Left cardiac atrium (tissue), 4 donors: ENCODE measurements at regions not wholly inside any gene's neighbourhood (a gene's known extent, or its start where the extent isn't known, plus 50 kb on each side); places are given as distances from the start of the nearest gene placed in this dataset.
A peak's percentile ranks its signal among the peaks of the same experiment; 100 is the strongest.

Experiments
- ATAC-seq, 2 donors: fragments of 200-7000 bp; cut with Tn5 transposase; one replicate each; pipeline ENCODE4 v1.9.1; 2020; ENCODE audit warnings: mild to moderate bottlenecking in 2 of 2, moderate library complexity in 2 of 2
- DNase-seq: peaks from one replicate; pipeline ENCODE4 v3.0.0-alpha.2; 2020
- intact Hi-C, 2 donors: fragments of 100-400 bp; cut with DNase I; formaldehyde crosslinking; loops; one replicate each; pipeline versions ENCODE4 v1.14.1 to v1.15.1; 2022 to 2023
- donor health status: DM: no; HTN: yes; CAD: no.
- donor health status: DM: no; HTN: yes; CAD: no; lungs with severe emphysema.
- donor health status: DM: yes; HTN: yes; CAD: no.
- donor health status: Dilated cardiomyopathy.

DNA sequence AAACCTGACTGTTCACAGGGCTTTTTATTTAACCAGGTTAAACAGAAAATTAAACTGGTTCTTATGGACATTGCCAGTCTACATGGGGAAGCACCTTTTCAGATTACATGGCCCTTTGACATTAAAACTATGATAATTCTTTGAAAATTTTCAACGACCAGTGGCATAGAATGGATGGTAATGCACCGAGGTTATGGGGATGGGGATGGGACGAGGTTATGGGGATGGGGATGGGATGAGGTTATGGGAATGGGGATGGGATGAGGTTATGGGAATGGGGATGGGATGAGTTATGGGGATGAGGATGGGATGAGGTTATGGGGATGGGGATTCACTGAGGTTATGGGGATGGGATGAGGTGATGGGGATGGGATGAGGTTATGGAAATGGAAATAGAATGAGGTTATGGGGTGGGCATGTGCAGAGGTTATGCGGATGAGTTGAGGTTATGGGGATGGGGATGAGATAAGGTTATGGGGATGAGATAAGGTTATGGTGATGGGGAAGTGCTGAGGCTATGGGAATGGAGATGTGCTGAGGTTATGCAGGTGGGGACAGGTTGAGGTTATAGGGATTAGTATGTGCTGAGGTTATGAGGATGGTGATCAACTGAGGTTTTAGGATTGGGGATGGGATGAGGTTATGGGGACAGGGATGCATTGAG is 541.9 kb downstream of the CDH26 start:
- intact Hi-C loops = no loop called here
- ATAC-seq (no peak), DNase-seq (no peak)

DNA sequence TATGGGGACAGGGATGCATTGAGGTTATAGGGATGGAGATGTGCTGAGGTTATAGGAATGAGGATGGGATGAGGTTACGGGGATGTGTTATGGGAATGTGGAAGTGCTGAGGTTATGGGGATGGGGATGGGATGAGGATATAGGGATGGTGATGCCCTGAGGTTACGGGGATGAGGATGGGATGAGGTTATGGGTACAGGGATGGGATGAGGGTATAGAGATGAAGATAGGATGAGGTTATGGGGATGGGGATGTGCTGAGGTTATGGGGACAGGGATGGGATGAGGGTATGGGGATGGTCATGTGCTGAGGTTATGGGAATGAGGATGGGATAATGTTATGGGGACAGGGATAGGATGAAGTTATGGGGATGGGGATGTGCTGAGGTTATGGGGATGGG is 542.8 kb downstream of the CDH26 start:
- DNase-seq = no peak
- intact Hi-C loops = no loop called here
- no peak for ATAC-seq

- ATAC-seq (no peak), DNase-seq (no peak)
- intact Hi-C loops = no loop called here
Measured at GRCh38 chr20:60502881-60503280, 544.7 kb downstream of the CDH26 start.

- DNase-seq (no peak), ATAC-seq (no peak)
- intact Hi-C loops = no loop called here
Measured at GRCh38 chr20:60505423-60505822, 547.2 kb downstream of the CDH26 start.

DNA sequence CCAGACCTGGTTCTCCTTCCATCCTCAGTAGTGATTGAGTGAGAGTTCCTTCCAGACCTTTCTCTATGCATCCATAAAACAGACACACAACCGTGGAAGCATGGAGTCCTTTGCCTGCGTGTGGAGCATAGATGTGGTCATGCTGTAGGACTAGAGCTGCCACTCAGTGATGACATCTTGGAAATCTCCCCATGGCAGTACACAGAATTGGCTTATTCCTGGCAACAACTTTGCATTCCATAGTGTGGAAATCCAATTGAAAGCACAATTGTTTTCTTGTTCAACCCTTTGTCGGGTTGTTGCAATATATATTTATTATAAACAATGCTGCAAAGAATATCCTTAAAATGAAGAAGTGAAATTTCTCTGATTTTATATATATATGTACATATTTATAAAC is 547.8 kb downstream of the CDH26 start:
- ATAC-seq = no peak
- intact Hi-C loops = no loop called here
- no peak for DNase-seq

GRCh38 chr20:60507087-60507694 is 549.0 kb downstream of the CDH26 start:
- intact Hi-C loops = no loop called here
- no peak for ATAC-seq
- no peak for DNase-seq

- DNase-seq (no peak), ATAC-seq (no peak)
- intact Hi-C loops = no loop called here
Measured at GRCh38 chr20:60509407-60509806, 551.2 kb downstream of the CDH26 start.

GRCh38 chr20:60510356-60510755 is 552.1 kb downstream of the CDH26 start:
- intact Hi-C loops = no loop called here
- DNase-seq (no peak), ATAC-seq (no peak)

DNA sequence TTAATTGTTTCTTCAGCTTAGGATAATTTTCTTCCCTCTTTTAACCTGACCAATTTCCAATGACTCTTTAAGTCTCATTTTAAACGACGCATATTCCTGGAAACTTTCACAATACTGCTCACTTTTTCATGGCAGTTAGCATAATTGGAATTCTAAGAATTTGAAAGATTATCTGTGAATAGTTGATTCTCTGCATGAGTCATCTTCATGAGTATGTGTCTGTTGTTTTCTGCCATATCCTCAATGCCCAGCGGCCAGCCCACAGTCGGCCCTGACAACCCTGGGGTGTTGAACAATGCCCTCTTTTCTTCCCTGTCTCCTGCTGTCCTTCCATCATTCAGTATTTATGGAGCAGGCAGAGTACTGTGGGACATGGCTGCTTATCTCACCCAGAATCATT is 554.2 kb downstream of the CDH26 start:
- DNase-seq (no peak), ATAC-seq (peak in 1 of 2 donors; percentile 68)
- intact Hi-C loops = no loop called here

- intact Hi-C loops = no loop called here
- DNase-seq (no peak), ATAC-seq (no peak)
Measured at GRCh38 chr20:60513141-60513540, 554.9 kb downstream of the CDH26 start.

DNA sequence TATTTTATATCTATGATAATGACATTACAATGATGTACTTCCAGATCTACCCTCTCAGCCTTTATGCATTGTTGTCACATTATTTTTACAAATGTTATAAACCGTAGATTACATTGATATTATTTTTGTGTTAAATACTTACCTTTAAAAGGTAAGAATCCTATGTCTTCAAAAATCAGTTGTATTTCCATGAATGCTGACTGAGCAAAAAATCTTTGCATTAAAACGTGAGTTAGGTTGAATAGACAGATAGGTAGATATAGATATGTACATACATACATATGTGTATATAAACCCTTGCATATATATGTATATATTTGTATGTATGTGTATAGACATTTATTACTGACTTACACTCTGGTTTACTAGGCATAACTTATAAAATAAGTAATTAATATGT is 558.2 kb downstream of the CDH26 start:
- DNase-seq = no peak
- intact Hi-C loops = no loop called here
- ATAC-seq = no peak

- DNase-seq (no peak), ATAC-seq (no peak)
- intact Hi-C loops = no loop called here
Measured at GRCh38 chr20:60518022-60518421, 559.8 kb downstream of the CDH26 start.

- DNase-seq = no peak
- ATAC-seq = no peak
- intact Hi-C loops = no loop called here
Measured at GRCh38 chr20:60525397-60525796, 567.2 kb downstream of the CDH26 start.

DNA sequence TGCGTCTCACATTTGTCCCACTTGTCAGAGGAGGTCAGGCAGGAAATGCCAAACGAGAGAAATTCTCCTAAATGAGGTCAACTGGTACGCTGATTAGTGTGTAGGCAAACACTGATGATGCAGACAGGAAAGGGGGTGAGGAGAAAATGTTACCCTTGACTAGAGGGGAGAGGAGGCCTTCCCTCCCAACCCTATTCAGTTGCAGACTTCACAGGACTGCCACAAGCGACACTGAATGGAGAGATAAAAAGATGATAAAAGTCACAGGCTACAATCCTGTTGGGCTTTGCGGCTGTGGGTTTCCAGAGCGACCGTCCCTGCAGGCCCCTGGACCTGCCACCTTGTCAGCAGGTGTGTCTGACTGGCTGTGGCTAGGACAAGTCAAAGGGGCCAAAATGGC is 569.4 kb downstream of the CDH26 start:
- intact Hi-C loops = no loop called here
- no peak for ATAC-seq
- DNase-seq = no peak

- intact Hi-C loops = no loop called here
- ATAC-seq = no peak
- DNase-seq = no peak
Measured at GRCh38 chr20:60528141-60528540, 569.9 kb downstream of the CDH26 start.

DNA sequence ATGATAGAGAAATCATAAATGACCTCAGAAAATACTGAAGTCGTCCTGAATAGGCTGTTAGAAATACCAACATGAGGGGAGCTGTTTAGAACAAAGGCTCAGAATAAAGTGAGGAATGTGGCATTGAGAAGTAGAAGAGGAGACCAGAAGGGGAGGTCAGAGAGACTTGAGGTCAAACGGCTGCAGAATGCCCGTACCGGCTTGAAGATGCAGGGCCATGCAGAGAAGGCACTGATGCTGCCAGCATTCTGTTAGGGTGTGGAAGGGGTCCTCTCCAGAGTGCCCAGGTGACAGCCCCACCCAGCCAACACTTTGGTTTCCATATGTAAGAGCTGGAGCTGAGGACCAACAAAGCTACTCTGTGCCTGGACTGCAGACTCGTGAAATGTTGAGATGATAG is 570.9 kb downstream of the CDH26 start:
- no peak for ATAC-seq

DNA sequence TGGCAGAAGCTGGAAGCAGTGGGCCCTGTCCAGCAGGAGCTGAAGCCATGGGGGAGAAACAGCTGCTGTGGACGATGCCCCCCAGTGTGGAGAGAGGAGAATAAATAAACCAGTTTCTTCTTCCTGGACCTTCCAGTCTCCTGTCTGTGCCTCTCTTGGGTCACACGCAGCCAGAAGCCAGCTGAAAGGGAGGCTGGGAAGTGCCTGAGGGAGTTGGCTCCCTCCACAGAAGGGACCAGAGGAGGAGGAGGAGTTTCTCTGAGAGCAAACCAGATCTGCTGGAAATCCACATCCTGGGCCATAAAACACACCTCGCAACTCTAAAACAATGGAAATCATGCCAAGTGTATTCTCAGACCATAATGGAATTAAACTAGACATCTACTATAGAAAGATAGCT is 577.0 kb downstream of the CDH26 start:
- no peak for DNase-seq
- no peak for ATAC-seq
- intact Hi-C loops = no loop called here

More for the DNA sequence above, 570.9 kb downstream of the CDH26 start:
- no peak for DNase-seq
- intact Hi-C loops = no loop called here

DNA sequence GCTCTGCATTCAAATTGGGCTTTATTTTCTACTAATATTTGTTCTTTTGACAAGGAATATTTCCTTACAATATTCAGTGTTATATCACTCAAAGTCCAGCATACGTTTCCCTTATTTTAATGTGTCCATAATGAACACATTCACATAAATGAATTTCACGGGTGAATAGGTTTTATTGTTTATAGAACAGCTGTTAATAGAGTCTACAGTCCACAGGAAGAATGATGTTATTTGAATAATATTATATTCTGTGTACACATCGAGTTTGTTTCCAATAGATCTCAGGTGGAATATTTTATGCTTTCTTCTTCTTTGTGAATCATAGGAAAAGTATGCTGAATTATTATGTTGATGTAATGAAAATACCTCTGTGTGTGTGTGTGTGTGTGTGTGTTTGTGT is 582.4 kb downstream of the CDH26 start:
- DNase-seq = no peak
- no peak for ATAC-seq
- intact Hi-C loops = no loop called here

GRCh38 chr20:60541991-60542390 is 583.8 kb downstream of the CDH26 start:
- intact Hi-C loops = no loop called here
- DNase-seq = no peak
- ATAC-seq = no peak

DNA sequence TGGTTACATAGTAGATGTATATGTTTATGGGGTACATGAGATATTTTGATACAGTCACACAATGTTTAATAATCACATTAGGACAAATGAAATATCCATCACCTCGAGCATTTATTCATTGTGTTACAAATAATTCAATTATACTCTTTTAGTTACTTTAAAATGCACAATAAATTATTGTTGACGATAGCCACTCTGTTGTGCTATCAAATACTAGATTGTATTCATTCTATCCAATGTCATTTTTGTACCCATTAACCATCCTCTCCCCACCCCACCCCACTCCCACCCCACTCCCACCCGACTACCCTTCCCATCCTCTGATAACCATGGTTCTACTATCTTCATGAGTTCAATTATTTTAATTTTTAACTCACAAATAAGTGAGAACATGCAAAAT is 585.4 kb downstream of the CDH26 start:
- DNase-seq = no peak
- intact Hi-C loops = no loop called here
- no peak for ATAC-seq

GRCh38 chr20:60553095-60553494 is 594.9 kb downstream of the CDH26 start:
- ATAC-seq = no peak
- intact Hi-C loops = no loop called here
- DNase-seq = no peak

GRCh38 chr20:60558486-60558885 is 600.3 kb downstream of the CDH26 start:
- intact Hi-C loops = no loop called here
- ATAC-seq (no peak), DNase-seq (no peak)
